DND-41 (cell line): ENCODE measurements at regions not wholly inside any gene's neighbourhood (a gene's known extent, or its start where the extent isn't known, plus 50 kb on each side); places are given as distances from the start of the nearest gene placed in this dataset.

ENCODE experiments used
- EZH2 ChIP-seq: IDR thresholded peaks from 3 replicates; pipeline ENCODE4 v1.6.1; 2012; ENCODE audit warnings: borderline replicate concordance, low read depth, mild to moderate bottlenecking, moderate library complexity, low read length, inconsistent platforms; ENCODE audit not compliant: severe bottlenecking
- TF ChIP-seq, protein P1 (sequence below): IDR thresholded peaks from 2 replicates; pipeline ENCODE4 v1.5.1; 2012; ENCODE audit warnings: borderline replicate concordance, low read length, moderate library complexity, mild to moderate bottlenecking; ENCODE audit not compliant: poor library complexity, severe bottlenecking; ENCODE audit errors: extremely low read depth

DNA sequence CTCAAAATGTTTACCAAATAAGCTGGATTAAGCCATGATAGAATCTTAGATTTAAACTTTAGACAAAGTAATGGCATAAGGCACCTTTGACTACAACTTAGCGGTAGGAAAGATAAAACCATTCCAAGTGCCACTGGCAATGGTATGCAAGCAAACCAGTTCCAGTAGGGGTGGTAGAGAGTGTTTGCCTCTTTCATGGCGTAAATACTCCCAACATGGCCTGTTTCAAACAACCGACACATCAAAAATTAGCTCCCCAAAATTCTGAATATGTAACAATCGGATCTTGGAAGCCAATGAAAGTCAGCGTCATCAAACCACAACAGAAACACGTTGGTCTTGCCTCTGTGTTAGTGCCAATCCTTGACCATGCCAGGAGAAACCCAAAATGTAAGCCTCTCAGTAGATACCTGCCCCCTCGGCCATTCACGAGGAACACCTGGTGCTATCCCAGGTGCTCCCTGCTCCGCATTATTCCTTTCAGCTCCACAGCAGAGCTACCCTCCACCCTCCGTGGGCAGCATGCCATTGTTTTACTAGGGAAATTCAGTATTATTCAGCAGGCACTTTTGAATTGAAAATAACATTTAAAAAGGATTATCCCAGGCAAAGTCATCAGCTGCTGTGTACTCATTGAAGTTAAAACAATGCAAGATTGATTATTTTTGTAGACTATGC is 307.8 kb upstream of the CDH11 start:
- TF ChIP-seq, protein P1, sequence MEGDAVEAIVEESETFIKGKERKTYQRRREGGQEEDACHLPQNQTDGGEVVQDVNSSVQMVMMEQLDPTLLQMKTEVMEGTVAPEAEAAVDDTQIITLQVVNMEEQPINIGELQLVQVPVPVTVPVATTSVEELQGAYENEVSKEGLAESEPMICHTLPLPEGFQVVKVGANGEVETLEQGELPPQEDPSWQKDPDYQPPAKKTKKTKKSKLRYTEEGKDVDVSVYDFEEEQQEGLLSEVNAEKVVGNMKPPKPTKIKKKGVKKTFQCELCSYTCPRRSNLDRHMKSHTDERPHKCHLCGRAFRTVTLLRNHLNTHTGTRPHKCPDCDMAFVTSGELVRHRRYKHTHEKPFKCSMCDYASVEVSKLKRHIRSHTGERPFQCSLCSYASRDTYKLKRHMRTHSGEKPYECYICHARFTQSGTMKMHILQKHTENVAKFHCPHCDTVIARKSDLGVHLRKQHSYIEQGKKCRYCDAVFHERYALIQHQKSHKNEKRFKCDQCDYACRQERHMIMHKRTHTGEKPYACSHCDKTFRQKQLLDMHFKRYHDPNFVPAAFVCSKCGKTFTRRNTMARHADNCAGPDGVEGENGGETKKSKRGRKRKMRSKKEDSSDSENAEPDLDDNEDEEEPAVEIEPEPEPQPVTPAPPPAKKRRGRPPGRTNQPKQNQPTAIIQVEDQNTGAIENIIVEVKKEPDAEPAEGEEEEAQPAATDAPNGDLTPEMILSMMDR = no peak
- TF ChIP-seq EZH2 = no peak
